ENCODE measurements at regions not wholly inside any gene's neighbourhood (a gene's known extent, or its start where the extent isn't known, plus 50 kb on each side); places are given as distances from the start of the nearest gene placed in this dataset.

- TF ChIP-seq CTCF (IDR thresholded peaks at IDR 0.05), result no peak
- TF ChIP-seq POLR2A (IDR thresholded peaks at IDR 0.05), result no peak
These were observed 398.6 kb downstream of the PSAT1 start for GRCh38 chr9:78695519-78695918.

Measured in testis (tissue), 2 donors.